SK-N-SH treated with all-trans-retinoic acid at 6 μM for 48 hours (cell line): ENCODE measurements at regions not wholly inside any gene's neighbourhood (a gene's known extent, or its start where the extent isn't known, plus 50 kb on each side); places are given as distances from the start of the nearest gene placed in this dataset.

ENCODE experiments used
- ATAC-seq: fragments of 200-7000 bp; cut with Tn5 transposase; 3 replicates; pipeline ENCODE4 v1.9.1; 2020; ENCODE audit warnings: mild to moderate bottlenecking, moderate library complexity
- CSDC2 ChIP-seq: fragments of 250-450 bp; sonication (Bioruptor Pico); IDR thresholded peaks from 2 replicates; pipeline ENCODE4 v1.5.0; 2020; ENCODE audit warnings: mild to moderate bottlenecking, moderate library complexity
- CSRNP3 ChIP-seq: fragments of 250-450 bp; sonication (Bioruptor Pico); IDR thresholded peaks from 2 replicates; pipeline ENCODE4 v1.5.1; 2021; ENCODE audit warnings: mild to moderate bottlenecking, moderate library complexity
- ESRRG ChIP-seq: fragments of 250-450 bp; sonication (Bioruptor Pico); IDR thresholded peaks from 2 replicates; pipeline ENCODE4 v1.6.1; 2021; ENCODE audit warnings: mild to moderate bottlenecking
- GLIS3 ChIP-seq: fragments of 250-450 bp; sonication (Bioruptor Pico); IDR thresholded peaks from 2 replicates; pipeline ENCODE4 v1.5.0; 2020; ENCODE audit warnings: mild to moderate bottlenecking, moderate library complexity
- ISL1 ChIP-seq: fragments of 250-450 bp; sonication (Bioruptor Pico); IDR thresholded peaks from 2 replicates; pipeline ENCODE4 v2.1.2; 2022; ENCODE audit warnings: mild to moderate bottlenecking, moderate library complexity
- OSR1 ChIP-seq: fragments of 250-450 bp; sonication (Bioruptor Pico); IDR thresholded peaks from 2 replicates; pipeline ENCODE4 v1.8.0; 2022; ENCODE audit warnings: moderate library complexity, mild to moderate bottlenecking, inconsistent platforms
- POU6F1 ChIP-seq: fragments of 250-450 bp; sonication (Bioruptor Pico); IDR thresholded peaks from 2 replicates; pipeline ENCODE4 v1.8.0; 2021; ENCODE audit warnings: low read depth, mild to moderate bottlenecking, moderate library complexity, borderline replicate concordance
- PPARA ChIP-seq: fragments of 250-450 bp; sonication (Bioruptor Pico); IDR thresholded peaks from 2 replicates; pipeline ENCODE4 v1.5.0; 2020; ENCODE audit warnings: mild to moderate bottlenecking, borderline replicate concordance
- RARB ChIP-seq: fragments of 250-450 bp; sonication (Bioruptor Pico); IDR thresholded peaks from 2 replicates; pipeline ENCODE4 v1.8.0; 2021; ENCODE audit warnings: mild to moderate bottlenecking, moderate library complexity
- SNAI2 ChIP-seq: fragments of 250-450 bp; sonication (Bioruptor Pico); IDR thresholded peaks from 2 replicates; pipeline ENCODE4 v1.5.0; 2020; ENCODE audit warnings: mild to moderate bottlenecking, moderate library complexity
- TCF4 ChIP-seq: fragments of 250-450 bp; sonication (Bioruptor Pico); IDR thresholded peaks from 2 replicates; pipeline ENCODE4 v1.8.0; 2021; ENCODE audit warnings: mild to moderate bottlenecking, moderate library complexity, borderline replicate concordance
- TOX ChIP-seq: fragments of 250-450 bp; sonication (Bioruptor Pico); IDR thresholded peaks from 2 replicates; pipeline ENCODE4 v1.8.0; 2021; ENCODE audit warnings: mild to moderate bottlenecking, moderate library complexity, borderline replicate concordance
- TSHZ2 ChIP-seq: fragments of 250-450 bp; sonication (Bioruptor Pico); IDR thresholded peaks from 2 replicates; pipeline ENCODE4 v1.5.0; 2020; ENCODE audit warnings: mild to moderate bottlenecking, moderate library complexity
- ZC3H10 ChIP-seq: fragments of 250-450 bp; sonication (Bioruptor Pico); IDR thresholded peaks from 2 replicates; pipeline ENCODE4 v1.5.1; 2021; ENCODE audit warnings: mild to moderate bottlenecking, moderate library complexity
- ZFP30 ChIP-seq: fragments of 450-650 bp; formaldehyde crosslinking; IDR thresholded peaks from 2 replicates; pipeline ENCODE4 v1.5.0; 2022; ENCODE audit warnings: mild to moderate bottlenecking, moderate library complexity
- ZNF565 ChIP-seq: fragments of 450-650 bp; formaldehyde crosslinking; conservative IDR thresholded peaks from 2 replicates; pipeline ENCODE4 v1.5.0; 2020; ENCODE audit warnings: low read depth, mild to moderate bottlenecking, moderate library complexity
- ZNF70 ChIP-seq: fragments of 450-650 bp; formaldehyde crosslinking; IDR thresholded peaks from 2 replicates; pipeline ENCODE4 v1.5.0; 2020; ENCODE audit warnings: mild to moderate bottlenecking, moderate library complexity
- ZNF8 ChIP-seq: fragments of 450-650 bp; formaldehyde crosslinking; IDR thresholded peaks from 2 replicates; pipeline ENCODE4 v1.5.0; 2020; ENCODE audit warnings: mild to moderate bottlenecking, moderate library complexity
- TF ChIP-seq, protein P1 (sequence below): fragments of 250-450 bp; sonication (Bioruptor Pico); IDR thresholded peaks from 2 replicates; pipeline ENCODE4 v1.5.1; 2020; ENCODE audit warnings: low read depth, mild to moderate bottlenecking, moderate library complexity
- TF ChIP-seq, protein P2 (sequence below): fragments of 250-450 bp; sonication (Bioruptor Pico); IDR thresholded peaks from 2 replicates; pipeline ENCODE4 v1.8.0; 2020; ENCODE audit warnings: mild to moderate bottlenecking, moderate library complexity, borderline replicate concordance

DNA sequence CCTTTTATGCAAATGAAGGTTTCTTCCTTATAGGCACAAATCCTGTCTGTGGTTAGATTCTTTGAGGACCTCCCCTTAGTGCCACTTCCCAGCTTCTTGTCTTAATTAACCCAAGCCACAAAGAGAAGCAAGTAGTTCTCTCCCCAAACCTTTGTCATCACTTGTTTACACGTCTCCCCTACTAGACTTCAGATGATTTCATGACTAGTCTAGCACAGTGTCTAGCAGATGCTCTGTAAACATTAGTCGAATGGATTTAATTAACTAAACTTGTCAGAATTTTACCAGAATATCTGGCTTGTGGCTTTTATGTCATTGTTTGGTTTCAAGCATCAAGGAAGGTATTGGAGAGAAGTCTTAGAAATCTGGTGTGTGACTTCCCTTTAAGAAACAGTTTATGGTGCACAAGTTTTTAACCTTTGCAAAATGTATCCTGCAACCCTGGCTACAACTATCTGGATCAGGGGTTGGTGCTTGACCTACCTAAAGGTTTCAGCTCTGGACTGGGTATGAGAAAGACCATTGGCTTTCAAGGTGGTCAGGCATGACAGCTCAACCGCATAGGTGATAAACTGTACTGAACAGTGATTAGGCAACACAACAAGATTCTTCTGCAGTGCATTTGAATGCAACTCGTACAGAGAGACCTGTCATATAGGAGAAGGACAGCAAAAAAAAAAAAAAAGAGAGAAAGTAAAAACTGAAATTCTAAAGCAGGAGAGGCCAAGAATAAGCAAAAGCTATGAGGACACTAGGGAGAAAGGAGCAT, 93.2 kb upstream of the CCDC150 start:
- no peak for TF ChIP-seq OSR1
- TF ChIP-seq ZNF8 (CRISPR knock-in tag), result no peak
- no peak for TF ChIP-seq CSRNP3
- no peak for TF ChIP-seq TCF4 (CRISPR knock-in tag)
- ATAC-seq, result no peak

GRCh38 chr2:196549052-196549451, 90.5 kb upstream of the CCDC150 start:
- TF ChIP-seq TOX (CRISPR knock-in tag), result no peak
- TF ChIP-seq CSDC2 (CRISPR knock-in tag), result no peak
- TF ChIP-seq ISL1 (CRISPR knock-in tag), result no peak
- TF ChIP-seq OSR1, result no peak
- TF ChIP-seq RARB (CRISPR knock-in tag), result no peak
- TF ChIP-seq ZFP30, result no peak
- TF ChIP-seq ZNF8 (CRISPR knock-in tag), result no peak
- TF ChIP-seq, protein P1, sequence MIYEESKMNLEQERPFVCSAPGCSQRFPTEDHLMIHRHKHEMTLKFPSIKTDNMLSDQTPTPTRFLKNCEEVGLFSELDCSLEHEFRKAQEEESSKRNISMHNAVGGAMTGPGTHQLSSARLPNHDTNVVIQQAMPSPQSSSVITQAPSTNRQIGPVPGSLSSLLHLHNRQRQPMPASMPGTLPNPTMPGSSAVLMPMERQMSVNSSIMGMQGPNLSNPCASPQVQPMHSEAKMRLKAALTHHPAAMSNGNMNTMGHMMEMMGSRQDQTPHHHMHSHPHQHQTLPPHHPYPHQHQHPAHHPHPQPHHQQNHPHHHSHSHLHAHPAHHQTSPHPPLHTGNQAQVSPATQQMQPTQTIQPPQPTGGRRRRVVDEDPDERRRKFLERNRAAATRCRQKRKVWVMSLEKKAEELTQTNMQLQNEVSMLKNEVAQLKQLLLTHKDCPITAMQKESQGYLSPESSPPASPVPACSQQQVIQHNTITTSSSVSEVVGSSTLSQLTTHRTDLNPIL (CRISPR knock-in tag), result no peak
- no peak for TF ChIP-seq CSRNP3
- TF ChIP-seq SNAI2 (CRISPR knock-in tag), result no peak
- ATAC-seq, result no peak

DNA sequence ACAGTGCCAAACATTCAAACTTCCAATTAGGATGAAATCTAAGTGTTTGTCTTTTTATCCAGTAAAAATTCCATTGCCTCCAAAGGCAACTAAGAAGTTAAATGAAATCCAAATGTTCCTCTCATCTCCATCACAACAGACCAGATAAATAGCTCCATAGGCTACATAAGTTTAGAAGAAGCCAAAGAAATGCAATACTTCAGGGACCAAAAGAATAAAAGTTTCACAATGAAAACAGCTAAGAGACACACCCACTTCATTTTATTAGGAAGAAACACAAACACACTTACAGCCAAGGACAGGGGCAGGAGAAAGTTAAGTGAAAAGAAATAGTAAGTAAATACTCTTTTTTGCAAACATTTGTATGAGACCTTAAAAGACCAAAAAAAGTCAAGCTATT, 88.5 kb upstream of the CCDC150 start:
- no peak for ATAC-seq
- TF ChIP-seq OSR1 (no peak), ZC3H10 (CRISPR knock-in tag) (no peak), POU6F1 (CRISPR knock-in tag) (no peak), PPARA (CRISPR knock-in tag) (no peak), TCF4 (CRISPR knock-in tag) (no peak), ESRRG (CRISPR knock-in tag) (no peak), CSDC2 (CRISPR knock-in tag) (no peak), TSHZ2 (CRISPR knock-in tag) (no peak), ZFP30 (no peak), ZNF565 (CRISPR knock-in tag) (no peak), SNAI2 (CRISPR knock-in tag) (no peak), GLIS3 (CRISPR knock-in tag) (no peak), CSRNP3 (no peak), ZNF70 (CRISPR knock-in tag) (no peak)
- TF ChIP-seq, protein P2, sequence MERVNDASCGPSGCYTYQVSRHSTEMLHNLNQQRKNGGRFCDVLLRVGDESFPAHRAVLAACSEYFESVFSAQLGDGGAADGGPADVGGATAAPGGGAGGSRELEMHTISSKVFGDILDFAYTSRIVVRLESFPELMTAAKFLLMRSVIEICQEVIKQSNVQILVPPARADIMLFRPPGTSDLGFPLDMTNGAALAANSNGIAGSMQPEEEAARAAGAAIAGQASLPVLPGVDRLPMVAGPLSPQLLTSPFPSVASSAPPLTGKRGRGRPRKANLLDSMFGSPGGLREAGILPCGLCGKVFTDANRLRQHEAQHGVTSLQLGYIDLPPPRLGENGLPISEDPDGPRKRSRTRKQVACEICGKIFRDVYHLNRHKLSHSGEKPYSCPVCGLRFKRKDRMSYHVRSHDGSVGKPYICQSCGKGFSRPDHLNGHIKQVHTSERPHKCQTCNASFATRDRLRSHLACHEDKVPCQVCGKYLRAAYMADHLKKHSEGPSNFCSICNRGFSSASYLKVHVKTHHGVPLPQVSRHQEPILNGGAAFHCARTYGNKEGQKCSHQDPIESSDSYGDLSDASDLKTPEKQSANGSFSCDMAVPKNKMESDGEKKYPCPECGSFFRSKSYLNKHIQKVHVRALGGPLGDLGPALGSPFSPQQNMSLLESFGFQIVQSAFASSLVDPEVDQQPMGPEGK (CRISPR knock-in tag), result no peak
- TF ChIP-seq, all 23 proteins: peak for 0
